CD4-positive, alpha-beta T cell (primary cell): ENCODE measurements at regions not wholly inside any gene's neighbourhood (a gene's known extent, or its start where the extent isn't known, plus 50 kb on each side); places are given as distances from the start of the nearest gene placed in this dataset.

Experiments
- ATAC-seq: fragments of 200-7000 bp; cut with Tn5 transposase; one replicate; pipeline ENCODE4 v1.10.0; 2022; ENCODE audit warnings: mild to moderate bottlenecking; ENCODE audit not compliant: poor library complexity
- CTCF ChIA-PET: fragments of 350-600 bp; sonication (Branson Sonifier 250); formaldehyde crosslinking; loops from one replicate; lab custom pipeline; 2021; ENCODE audit warnings: antibody characterized with exemption, inconsistent platforms; lab: Charles Lee
- POLR2A ChIA-PET: fragments of 350-600 bp; sonication (Branson Sonifier 250); formaldehyde crosslinking; loops from one replicate; lab custom pipeline; 2021; ENCODE audit warnings: antibody characterized with exemption, inconsistent platforms; lab: Charles Lee
- DNase-seq, 14 experiments: peaks; one replicate each; pipeline ENCODE4 v3.0.0-alpha.2; 2013 to 2020; ENCODE audit warnings: mixed read lengths in 2 of 14
- H3K27ac ChIP-seq, 2 donors: one replicate each; pipeline versions ENCODE4 v1.5.1 to v1.7.0; 2013; ENCODE audit warnings: low read length in 2 of 2, low read depth in 1 of 2, mild to moderate bottlenecking in 1 of 2
- H3K27me3 ChIP-seq, 2 experiments: 1 replicate in 1 of 2; 2 replicates in 1 of 2; pipeline versions ENCODE4 v1.6.1 to v1.7.0; 2013; ENCODE audit warnings: low read length in 2 of 2, control low read depth in 1 of 2, mild to moderate bottlenecking in 1 of 2, moderate library complexity in 1 of 2; ENCODE audit not compliant: insufficient read depth in 2 of 2, control insufficient read depth in 1 of 2
- H3K36me3 ChIP-seq: one replicate; pipeline ENCODE4 v1.6.1; 2013; ENCODE audit warnings: low read length, control low read depth; ENCODE audit not compliant: insufficient read depth
- H3K4me1 ChIP-seq: one replicate; pipeline ENCODE4 v1.6.1; 2013; ENCODE audit warnings: low read length, control low read depth; ENCODE audit not compliant: insufficient read depth
- H3K4me3 ChIP-seq: one replicate; pipeline ENCODE4 v1.5.1; 2013; ENCODE audit warnings: mild to moderate bottlenecking, low read length, moderate library complexity
- H3K9me3 ChIP-seq, 2 experiments: 1 replicate in 1 of 2; 2 replicates in 1 of 2; pipeline versions ENCODE4 v1.6.1 to v1.7.0; 2013; ENCODE audit warnings: low read length in 2 of 2, mild to moderate bottlenecking in 2 of 2, control low read depth in 1 of 2, moderate library complexity in 1 of 2; ENCODE audit not compliant: control insufficient read depth in 1 of 2, insufficient read depth in 1 of 2
- H3K27ac Mint-ChIP-seq: one replicate; pipeline ENCODE4 v1.8.0; 2020; ENCODE audit warnings: mixed read lengths
- H3K27me3 Mint-ChIP-seq: one replicate; pipeline ENCODE4 v1.8.0; 2021; ENCODE audit warnings: mixed read lengths
- H3K36me3 Mint-ChIP-seq: one replicate; pipeline ENCODE4 v1.8.0; 2021; ENCODE audit warnings: low read depth, mixed read lengths
- H3K4me1 Mint-ChIP-seq: one replicate; pipeline ENCODE4 v1.8.0; 2021; ENCODE audit warnings: low read depth, mixed read lengths
- H3K4me3 Mint-ChIP-seq: one replicate; pipeline ENCODE4 v1.8.0; 2020; ENCODE audit warnings: mild to moderate bottlenecking, mixed read lengths
- H3K9me3 Mint-ChIP-seq: one replicate; pipeline ENCODE4 v1.8.0; 2020; ENCODE audit warnings: mixed read lengths
- intact Hi-C, 2 experiments: fragments of 100-400 bp; cut with DNase I in 1 of 2; cut with micrococcal nuclease in 1 of 2; formaldehyde crosslinking; loops; one replicate each; pipeline versions ENCODE4 v1.15.1 to v1.9.0; 2023 to 2025; cut with DNase I, micrococcal nuclease
- TF ChIP-seq, protein P1 (sequence below): fragments of 200-600 bp; IDR thresholded peaks from one replicate; pipeline ENCODE4 v1.8.0; 2022; ENCODE audit warnings: antibody characterized with exemption, mild to moderate bottlenecking

DNA sequence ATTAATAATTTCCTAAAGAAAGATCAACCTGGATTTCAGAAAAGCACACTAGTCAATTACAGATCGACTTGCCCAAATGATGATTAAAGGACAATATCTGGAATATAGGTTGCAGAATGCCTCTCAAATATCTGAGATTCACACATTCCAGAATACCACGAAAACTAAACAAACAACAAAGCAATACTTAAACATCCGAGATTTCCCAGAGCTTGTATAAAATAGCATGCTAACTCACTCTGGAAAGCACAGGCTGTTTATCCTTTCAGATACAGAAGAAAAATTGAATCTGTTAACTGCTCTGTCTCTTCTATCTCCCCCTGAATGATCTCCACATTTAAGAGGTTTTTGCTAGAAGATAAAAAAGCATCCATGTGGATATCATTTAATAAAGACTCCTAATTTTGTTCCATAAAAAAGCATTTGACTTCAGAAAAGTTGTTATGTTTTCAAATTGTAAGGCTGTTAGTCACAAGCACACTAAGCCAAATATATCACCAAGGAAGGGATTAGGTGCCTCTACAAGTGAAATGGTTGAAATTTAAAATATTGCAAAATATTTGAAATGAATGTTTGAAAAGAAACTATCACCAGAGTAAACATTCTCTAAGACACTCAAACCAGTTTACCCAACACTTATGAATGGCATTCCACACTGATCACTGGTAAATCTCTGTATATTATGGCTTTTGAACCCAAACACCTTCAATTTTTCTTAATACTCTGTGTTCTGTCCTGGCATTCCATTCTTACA lies 865.1 kb upstream of the ADAMTS5 start:
- Histone ChIP-seq H3K36me3 (no peaks in the 10 kb centered on the region), H3K4me1 (no peaks in the 10 kb centered on the region), H3K27me3 (no peaks in the 10 kb centered on the region), H3K27ac (no peak overlapping the region), H3K4me3 (no peak overlapping the region), H3K9me3 (peaks cover 0 to 8% of the 10 kb centered on the region in 2 experiments)
- peaks cover 11% of the 10 kb centered on the region for H3K9me3 Mint-ChIP-seq
- ChIA-PET CTCF (no interaction called here), POLR2A (no interaction called here)
- no peak overlapping the region for H3K27ac Mint-ChIP-seq
- no peak overlapping the region for H3K4me3 Mint-ChIP-seq
- no peak for DNase-seq
- TF ChIP-seq, protein P1, sequence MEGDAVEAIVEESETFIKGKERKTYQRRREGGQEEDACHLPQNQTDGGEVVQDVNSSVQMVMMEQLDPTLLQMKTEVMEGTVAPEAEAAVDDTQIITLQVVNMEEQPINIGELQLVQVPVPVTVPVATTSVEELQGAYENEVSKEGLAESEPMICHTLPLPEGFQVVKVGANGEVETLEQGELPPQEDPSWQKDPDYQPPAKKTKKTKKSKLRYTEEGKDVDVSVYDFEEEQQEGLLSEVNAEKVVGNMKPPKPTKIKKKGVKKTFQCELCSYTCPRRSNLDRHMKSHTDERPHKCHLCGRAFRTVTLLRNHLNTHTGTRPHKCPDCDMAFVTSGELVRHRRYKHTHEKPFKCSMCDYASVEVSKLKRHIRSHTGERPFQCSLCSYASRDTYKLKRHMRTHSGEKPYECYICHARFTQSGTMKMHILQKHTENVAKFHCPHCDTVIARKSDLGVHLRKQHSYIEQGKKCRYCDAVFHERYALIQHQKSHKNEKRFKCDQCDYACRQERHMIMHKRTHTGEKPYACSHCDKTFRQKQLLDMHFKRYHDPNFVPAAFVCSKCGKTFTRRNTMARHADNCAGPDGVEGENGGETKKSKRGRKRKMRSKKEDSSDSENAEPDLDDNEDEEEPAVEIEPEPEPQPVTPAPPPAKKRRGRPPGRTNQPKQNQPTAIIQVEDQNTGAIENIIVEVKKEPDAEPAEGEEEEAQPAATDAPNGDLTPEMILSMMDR, result no peak
- H3K4me1 Mint-ChIP-seq, result no peaks in the 10 kb centered on the region
- no peaks in the 10 kb centered on the region for H3K27me3 Mint-ChIP-seq
- intact Hi-C loops, result no loop called here
- no peaks in the 10 kb centered on the region for H3K36me3 Mint-ChIP-seq
- ATAC-seq, result no peak

DNA sequence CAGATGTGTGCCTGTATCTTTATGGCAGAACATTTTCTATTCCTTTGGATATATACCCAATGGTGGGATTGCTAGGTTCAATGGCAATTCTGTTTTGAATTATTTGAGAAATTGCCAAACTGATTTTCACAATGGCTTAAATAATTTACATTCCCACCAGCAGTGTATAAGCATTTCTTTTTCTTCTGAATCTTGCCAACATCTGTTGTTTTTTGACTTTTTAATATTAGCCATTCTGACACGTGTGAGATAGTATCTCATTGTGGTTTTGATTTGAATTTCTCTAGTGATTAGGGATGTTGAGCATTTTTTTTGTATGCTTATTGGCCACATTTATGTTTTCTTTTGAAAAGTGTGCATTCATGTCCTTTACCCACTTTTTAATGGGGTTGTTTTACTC lies 864.3 kb upstream of the ADAMTS5 start:
- Histone ChIP-seq H3K9me3 (peaks cover 0 to 11% of the 10 kb centered on the region in 2 experiments), H3K27ac (no peak overlapping the region), H3K27me3 (no peaks in the 10 kb centered on the region), H3K4me3 (no peak overlapping the region), H3K4me1 (no peaks in the 10 kb centered on the region), H3K36me3 (no peaks in the 10 kb centered on the region)
- ATAC-seq (no peak), DNase-seq (no peak)
- H3K9me3 Mint-ChIP-seq, result peaks cover 11% of the 10 kb centered on the region
- H3K4me3 Mint-ChIP-seq, result no peak overlapping the region
- no peaks in the 10 kb centered on the region for H3K4me1 Mint-ChIP-seq
- ChIA-PET CTCF (no interaction called here), POLR2A (no interaction called here)
- TF ChIP-seq, protein P1, result no peak
- no peaks in the 10 kb centered on the region for H3K27me3 Mint-ChIP-seq
- H3K36me3 Mint-ChIP-seq, result no peaks in the 10 kb centered on the region
- intact Hi-C loops, result no loop called here
- H3K27ac Mint-ChIP-seq, result no peak overlapping the region

- ChIA-PET CTCF (no interaction called here), POLR2A (no interaction called here)
- Mint-ChIP-seq H3K9me3 (peaks cover 11% of the 10 kb centered on the region), H3K27me3 (no peaks in the 10 kb centered on the region), H3K4me3 (no peak overlapping the region), H3K36me3 (no peaks in the 10 kb centered on the region), H3K4me1 (no peaks in the 10 kb centered on the region), H3K27ac (no peak overlapping the region)
- H3K36me3 ChIP-seq, result no peaks in the 10 kb centered on the region
- H3K27ac ChIP-seq, result no peak overlapping the region
- no peak overlapping the region for H3K4me3 ChIP-seq
- TF ChIP-seq, protein P1, result no peak
- ATAC-seq (no peak), DNase-seq (no peak)
- no peaks in the 10 kb centered on the region for H3K27me3 ChIP-seq
- no peaks in the 10 kb centered on the region for H3K4me1 ChIP-seq
- peaks cover 0 to 19% of the 10 kb centered on the region in 2 experiments for H3K9me3 ChIP-seq
- intact Hi-C loops, result no loop called here
Observed at GRCh38 chr21:27827972-27828371, 861.1 kb upstream of the ADAMTS5 start.
